ENCODE measurements at regions not wholly inside any gene's neighbourhood (a gene's known extent, or its start where the extent isn't known, plus 50 kb on each side); places are given as distances from the start of the nearest gene placed in this dataset.

GRCh38 chr1:235056937-235057336, 71.7 kb downstream of the TOMM20 start:
- POLR2A ChIA-PET = interaction anchor here (0.8 kb wide), 1 partner anchor 11 kb away, joined by 4 read pairs; no protein-coding TSS in a partner anchor

DNA sequence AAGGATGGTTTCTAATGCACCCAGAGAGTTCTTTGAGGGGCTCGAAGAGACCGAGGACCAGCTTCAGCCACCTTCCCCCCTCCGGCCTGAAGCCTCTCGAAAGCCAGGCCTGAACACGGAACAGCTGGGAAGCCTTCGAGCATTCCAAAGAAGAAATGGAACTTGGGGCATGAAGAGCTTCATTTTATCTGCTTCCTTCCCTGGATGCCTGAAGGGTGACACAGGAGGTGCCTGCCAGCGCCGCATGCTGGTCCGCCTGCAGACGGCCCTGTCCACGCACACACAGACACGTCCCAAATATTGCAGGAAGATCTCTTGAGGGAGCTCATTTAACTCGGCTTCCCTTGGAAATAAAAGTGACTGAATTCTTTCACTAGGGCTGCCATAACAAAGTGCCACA, 73.7 kb downstream of the TOMM20 start:
- Histone ChIP-seq H3K36me3 (ENCODE audit: control insufficient read depth in 2 of 2, insufficient read depth in 1 of 2, low read length in 2 of 2) (no peaks in the 10 kb centered on the region), H3K9me3 (ENCODE audit: control insufficient read depth, insufficient read depth, low read depth, low read length) (no peaks in the 10 kb centered on the region), H3K27ac (ENCODE audit: extremely low read depth, low read depth, low read length) (no peak overlapping the region), H3K4me3 (ENCODE audit: low read depth, low read length) (no peak overlapping the region), H3K4me1 (ENCODE audit: control insufficient read depth, insufficient read depth, low read length) (no peaks in the 10 kb centered on the region)
- CTCF ChIA-PET = interaction anchor here (0.6 to 1.2 kb wide), 2 partner anchors 29 to 64 kb away, joined by 3 read pairs; no protein-coding TSS in a partner anchor
- POLR2A ChIA-PET = no interaction called here
- no peak for TF ChIP-seq ZNF214 (tag by site-specific recombination; IDR thresholded peaks at IDR 0.05; ENCODE audit: borderline replicate concordance)
- TF ChIP-seq, protein P1, sequence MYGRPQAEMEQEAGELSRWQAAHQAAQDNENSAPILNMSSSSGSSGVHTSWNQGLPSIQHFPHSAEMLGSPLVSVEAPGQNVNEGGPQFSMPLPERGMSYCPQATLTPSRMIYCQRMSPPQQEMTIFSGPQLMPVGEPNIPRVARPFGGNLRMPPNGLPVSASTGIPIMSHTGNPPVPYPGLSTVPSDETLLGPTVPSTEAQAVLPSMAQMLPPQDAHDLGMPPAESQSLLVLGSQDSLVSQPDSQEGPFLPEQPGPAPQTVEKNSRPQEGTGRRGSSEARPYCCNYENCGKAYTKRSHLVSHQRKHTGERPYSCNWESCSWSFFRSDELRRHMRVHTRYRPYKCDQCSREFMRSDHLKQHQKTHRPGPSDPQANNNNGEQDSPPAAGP (tag by site-specific recombination; IDR thresholded peaks at IDR 0.05) = no peak
- TF ChIP-seq, protein P2, sequence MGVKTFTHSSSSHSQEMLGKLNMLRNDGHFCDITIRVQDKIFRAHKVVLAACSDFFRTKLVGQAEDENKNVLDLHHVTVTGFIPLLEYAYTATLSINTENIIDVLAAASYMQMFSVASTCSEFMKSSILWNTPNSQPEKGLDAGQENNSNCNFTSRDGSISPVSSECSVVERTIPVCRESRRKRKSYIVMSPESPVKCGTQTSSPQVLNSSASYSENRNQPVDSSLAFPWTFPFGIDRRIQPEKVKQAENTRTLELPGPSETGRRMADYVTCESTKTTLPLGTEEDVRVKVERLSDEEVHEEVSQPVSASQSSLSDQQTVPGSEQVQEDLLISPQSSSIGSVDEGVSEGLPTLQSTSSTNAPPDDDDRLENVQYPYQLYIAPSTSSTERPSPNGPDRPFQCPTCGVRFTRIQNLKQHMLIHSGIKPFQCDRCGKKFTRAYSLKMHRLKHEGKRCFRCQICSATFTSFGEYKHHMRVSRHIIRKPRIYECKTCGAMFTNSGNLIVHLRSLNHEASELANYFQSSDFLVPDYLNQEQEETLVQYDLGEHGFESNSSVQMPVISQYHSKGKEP (tag by site-specific recombination; IDR thresholded peaks at IDR 0.05) = no peak
- no peak for TF ChIP-seq ZNF341 (tag by site-specific recombination; IDR thresholded peaks at IDR 0.05; ENCODE audit: low read depth)
- TF ChIP-seq ZNF239 (tag by site-specific recombination; IDR thresholded peaks at IDR 0.05) = no peak
- no peak for TF ChIP-seq ZNF174 (tag by site-specific recombination; IDR thresholded peaks at IDR 0.05)
- no peak for TF ChIP-seq GLI2 (tag by site-specific recombination; IDR thresholded peaks at IDR 0.05; ENCODE audit: borderline replicate concordance, low read depth)
- TF ChIP-seq TSHZ1 (tag by site-specific recombination; IDR thresholded peaks at IDR 0.05; ENCODE audit: borderline replicate concordance) = no peak
- no peak for TF ChIP-seq ZNF555 (tag by site-specific recombination; conservative IDR thresholded peaks at IDR 0.05)
- no peak for TF ChIP-seq ZNF211 (tag by site-specific recombination; IDR thresholded peaks at IDR 0.05; ENCODE audit: low read depth)
- TF ChIP-seq ZNF843 (tag by site-specific recombination; IDR thresholded peaks at IDR 0.05) = no peak
- TF ChIP-seq ZNF274 (IDR thresholded peaks at IDR 0.05; ENCODE audit: low read length) = no peak
- no peak for TF ChIP-seq ZNF274 (tag by site-specific recombination; IDR thresholded peaks at IDR 0.05; ENCODE audit: borderline replicate concordance)
- TF ChIP-seq ZNF311 (tag by site-specific recombination; IDR thresholded peaks at IDR 0.05; ENCODE audit: borderline replicate concordance) = no peak
- no peak for TF ChIP-seq PBX3 (CRISPR knock-in tag; IDR thresholded peaks at IDR 0.05)
- no peak for TF ChIP-seq SCRT2 (tag by site-specific recombination; IDR thresholded peaks at IDR 0.05)
- TF ChIP-seq, protein P3, sequence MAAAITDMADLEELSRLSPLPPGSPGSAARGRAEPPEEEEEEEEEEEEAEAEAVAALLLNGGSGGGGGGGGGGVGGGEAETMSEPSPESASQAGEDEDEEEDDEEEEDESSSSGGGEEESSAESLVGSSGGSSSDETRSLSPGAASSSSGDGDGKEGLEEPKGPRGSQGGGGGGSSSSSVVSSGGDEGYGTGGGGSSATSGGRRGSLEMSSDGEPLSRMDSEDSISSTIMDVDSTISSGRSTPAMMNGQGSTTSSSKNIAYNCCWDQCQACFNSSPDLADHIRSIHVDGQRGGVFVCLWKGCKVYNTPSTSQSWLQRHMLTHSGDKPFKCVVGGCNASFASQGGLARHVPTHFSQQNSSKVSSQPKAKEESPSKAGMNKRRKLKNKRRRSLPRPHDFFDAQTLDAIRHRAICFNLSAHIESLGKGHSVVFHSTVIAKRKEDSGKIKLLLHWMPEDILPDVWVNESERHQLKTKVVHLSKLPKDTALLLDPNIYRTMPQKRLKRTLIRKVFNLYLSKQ (tag by site-specific recombination; IDR thresholded peaks at IDR 0.05; ENCODE audit: borderline replicate concordance) = no peak

More at GRCh38 chr1:235056937-235057336, 71.7 kb downstream of the TOMM20 start:
- Histone ChIP-seq H3K27ac (ENCODE audit: extremely low read depth, low read depth, low read length) (no peak overlapping the region), H3K4me3 (ENCODE audit: low read depth, low read length) (no peak overlapping the region), H3K36me3 (ENCODE audit: control insufficient read depth in 2 of 2, insufficient read depth in 1 of 2, low read length in 2 of 2) (no peaks in the 10 kb centered on the region), H3K4me1 (ENCODE audit: control insufficient read depth, insufficient read depth, low read length) (no peaks in the 10 kb centered on the region), H3K9me3 (ENCODE audit: control insufficient read depth, insufficient read depth, low read depth, low read length) (no peaks in the 10 kb centered on the region)
- CTCF ChIA-PET = interaction anchor here (0.7 to 1.2 kb wide), 3 partner anchors 34 to 503 kb away, joined by 3 read pairs; no protein-coding TSS in a partner anchor
- TF ChIP-seq ZNF843 (tag by site-specific recombination; IDR thresholded peaks at IDR 0.05) (no peak), ZNF248 (tag by site-specific recombination; IDR thresholded peaks at IDR 0.05) (no peak), ZNF19 (tag by site-specific recombination; IDR thresholded peaks at IDR 0.05; ENCODE audit: low read depth) (no peak), ZNF548 (tag by site-specific recombination; IDR thresholded peaks at IDR 0.05) (no peak), ZSCAN23 (tag by site-specific recombination; IDR thresholded peaks at IDR 0.05) (no peak), RBAK (tag by site-specific recombination; IDR thresholded peaks at IDR 0.05) (no peak), ZBTB48 (tag by site-specific recombination; IDR thresholded peaks at IDR 0.05) (no peak), YY1 (tag by site-specific recombination; IDR thresholded peaks at IDR 0.05) (no peak), ZNF311 (tag by site-specific recombination; IDR thresholded peaks at IDR 0.05; ENCODE audit: borderline replicate concordance) (no peak), ZNF404 (tag by site-specific recombination; IDR thresholded peaks at IDR 0.05) (no peak), SCRT1 (tag by site-specific recombination; IDR thresholded peaks at IDR 0.05; ENCODE audit: borderline replicate concordance) (no peak), ZSCAN16 (tag by site-specific recombination; IDR thresholded peaks at IDR 0.05) (no peak), HOXA7 (CRISPR knock-in tag; IDR thresholded peaks at IDR 0.05; ENCODE audit: borderline replicate concordance) (no peak), ZNF558 (tag by site-specific recombination; IDR thresholded peaks at IDR 0.05) (no peak), GFI1B (tag by site-specific recombination; IDR thresholded peaks at IDR 0.05) (no peak), ELK4 (IDR thresholded peaks at IDR 0.05; ENCODE audit: borderline replicate concordance, low read depth, low read length) (no peak), ZNF433 (tag by site-specific recombination; IDR thresholded peaks at IDR 0.05; ENCODE audit: low read depth) (no peak)

Data from HEK293 (cell line).